NOMO-1 (cell line): ENCODE measurements at regions not wholly inside any gene's neighbourhood (a gene's known extent, or its start where the extent isn't known, plus 50 kb on each side); places are given as distances from the start of the nearest gene placed in this dataset.

Experiments
- DNase-seq, 2 experiments: peaks; one replicate each; lab custom pipeline; 2025; ENCODE audit not compliant: unreplicated experiment in 2 of 2; lab: John Stamatoyannopoulos, UW

- DNase-seq, result no peak
Observed at GRCh38 chr2:145155196-145155595, 635.3 kb upstream of the ZEB2 start.

- no peak for DNase-seq
Observed at GRCh38 chr2:145154731-145155130, 634.8 kb upstream of the ZEB2 start.

- no peak for DNase-seq
Observed at GRCh38 chr2:145146691-145147090, 626.8 kb upstream of the ZEB2 start.

- DNase-seq, result no peak
Observed at GRCh38 chr2:145144131-145144728, 624.3 kb upstream of the ZEB2 start.

GRCh38 chr2:145141981-145142380, 622.1 kb upstream of the ZEB2 start:
- peak; percentile 45 to 78 for DNase-seq

- no peak for DNase-seq
Observed at GRCh38 chr2:145140658-145141057, 620.7 kb upstream of the ZEB2 start.

- no peak for DNase-seq
Observed at GRCh38 chr2:145138626-145139025, 618.7 kb upstream of the ZEB2 start.

GRCh38 chr2:145137901-145138300, 618.0 kb upstream of the ZEB2 start:
- DNase-seq, result no peak

GRCh38 chr2:145137211-145137610, 617.3 kb upstream of the ZEB2 start:
- DNase-seq, result no peak

GRCh38 chr2:145136702-145137101, 616.8 kb upstream of the ZEB2 start:
- DNase-seq, result no peak

GRCh38 chr2:145126146-145126545, 606.2 kb upstream of the ZEB2 start:
- no peak for DNase-seq

- no peak for DNase-seq
Observed at GRCh38 chr2:145124085-145124484, 604.2 kb upstream of the ZEB2 start.

- DNase-seq, result no peak
Observed at GRCh38 chr2:145123606-145124005, 603.7 kb upstream of the ZEB2 start.

- no peak for DNase-seq
Observed at GRCh38 chr2:145119225-145119624, 599.3 kb upstream of the ZEB2 start.

- no peak for DNase-seq
Observed at GRCh38 chr2:145116834-145117725, 597.2 kb upstream of the ZEB2 start.

- DNase-seq, result no peak
Observed at GRCh38 chr2:145116056-145116455, 596.1 kb upstream of the ZEB2 start.

- no peak for DNase-seq
Observed at GRCh38 chr2:145114726-145115125, 594.8 kb upstream of the ZEB2 start.

GRCh38 chr2:145112467-145112866, 592.5 kb upstream of the ZEB2 start:
- DNase-seq, result no peak

- DNase-seq, result no peak
Observed at GRCh38 chr2:145110668-145111356, 590.9 kb upstream of the ZEB2 start.

- no peak for DNase-seq
Observed at GRCh38 chr2:145108959-145109710, 589.2 kb upstream of the ZEB2 start.

GRCh38 chr2:145108361-145108778, 588.5 kb upstream of the ZEB2 start:
- DNase-seq, result no peak
